Liver (tissue), 8 donors: ENCODE measurements at regions not wholly inside any gene's neighbourhood (a gene's known extent, or its start where the extent isn't known, plus 50 kb on each side); places are given as distances from the start of the nearest gene placed in this dataset.

Source experiments
- DNase-seq: peaks from one replicate; pipeline ENCODE4 v3.0.0-alpha.2; 2017; ENCODE audit warnings: low spot score
- H3K27ac ChIP-seq, 2 donors: one replicate each; pipeline ENCODE4 v1.7.0; 2013; ENCODE audit warnings: inconsistent platforms in 2 of 2, low read length in 2 of 2, control low read depth in 1 of 2, low read depth in 1 of 2, mild to moderate bottlenecking in 1 of 2
- H3K27me3 ChIP-seq, 4 donors: one replicate each; pipeline versions ENCODE4 v1.6.1 to v1.7.0; 2013; ENCODE audit warnings: low read length in 3 of 4, inconsistent platforms in 1 of 4, mild to moderate bottlenecking in 1 of 4, moderate library complexity in 1 of 4; ENCODE audit not compliant: control insufficient read depth in 4 of 4, insufficient read depth in 4 of 4
- H3K36me3 ChIP-seq, 4 donors: one replicate each; pipeline versions ENCODE4 v1.6.1 to v1.7.0; 2013; ENCODE audit warnings: low read length in 3 of 4, mild to moderate bottlenecking in 3 of 4, low read depth in 1 of 4, moderate library complexity in 1 of 4; ENCODE audit not compliant: control insufficient read depth in 4 of 4, insufficient read depth in 3 of 4
- H3K4me1 ChIP-seq, 4 donors: one replicate each; pipeline versions ENCODE4 v1.6.1 to v1.7.0; 2013; ENCODE audit warnings: low read length in 3 of 4, mild to moderate bottlenecking in 3 of 4, moderate library complexity in 1 of 4; ENCODE audit not compliant: control insufficient read depth in 4 of 4, insufficient read depth in 4 of 4
- H3K4me3 ChIP-seq, 3 donors: one replicate each; pipeline versions ENCODE4 v1.6.1 to v1.7.0; 2013; ENCODE audit warnings: low read length in 3 of 3, control low read depth in 1 of 3, low read depth in 1 of 3, mild to moderate bottlenecking in 1 of 3
- H3K9ac ChIP-seq, 2 donors: one replicate each; pipeline ENCODE4 v1.7.0; 2013; ENCODE audit warnings: low read length in 2 of 2, mild to moderate bottlenecking in 2 of 2, moderate library complexity in 2 of 2, control low read depth in 1 of 2, low read depth in 1 of 2
- H3K9me3 ChIP-seq, 4 donors: one replicate each; pipeline versions ENCODE4 v1.6.1 to v1.7.0; 2013; ENCODE audit warnings: low read length in 3 of 4; ENCODE audit not compliant: control insufficient read depth in 4 of 4
- FOXA1 ChIP-seq: IDR thresholded peaks from 2 replicates; pipeline ENCODE4 v1.6.1; 2016; ENCODE audit warnings: antibody characterized with exemption
- FOXA2 ChIP-seq: IDR thresholded peaks from 2 replicates; pipeline ENCODE4 v1.6.1; 2016; ENCODE audit warnings: antibody characterized with exemption
- HNF4A ChIP-seq, 2 donors: conservative IDR thresholded peaks; 2 replicates each; pipeline ENCODE4 v1.6.1; 2016; ENCODE audit warnings: antibody characterized with exemption in 2 of 2, mild to moderate bottlenecking in 2 of 2
- HNF4G ChIP-seq: IDR thresholded peaks from 2 replicates; pipeline ENCODE4 v1.6.1; 2016; ENCODE audit warnings: antibody characterized with exemption
- RAD21 ChIP-seq, 2 donors: IDR thresholded peaks; 2 replicates each; pipeline ENCODE4 v1.6.1; 2016; ENCODE audit warnings: antibody characterized with exemption in 2 of 2, mild to moderate bottlenecking in 2 of 2
- RXRA ChIP-seq, 2 donors: IDR thresholded peaks; 2 replicates each; pipeline ENCODE4 v1.6.1; 2017 to 2018; ENCODE audit warnings: antibody characterized with exemption in 2 of 2, mild to moderate bottlenecking in 1 of 2
- SP1 ChIP-seq: IDR thresholded peaks from 2 replicates; pipeline ENCODE4 v1.6.1; 2018; ENCODE audit warnings: antibody characterized with exemption, mild to moderate bottlenecking
- WGBS: extraction: QIAGEN DNeasy Blood & Tissue Kit; methylation state at CpG from one replicate; pipeline ENCODE4 v1.1.7; 2013; 5-methylcytosine and 5-hydroxymethylcytosine counted together
- TF ChIP-seq, protein P1 (sequence below): IDR thresholded peaks from 2 replicates; pipeline ENCODE4 v1.6.1; 2016; ENCODE audit warnings: antibody characterized with exemption
- TF ChIP-seq, protein P2 (sequence below): fragments of 150-350 bp; IDR thresholded peaks from 2 replicates; pipeline ENCODE4 v1.5.1; 2017; ENCODE audit warnings: improper control_type of control experiment, low read depth, low read length; ENCODE audit not compliant: missing input control
- TF ChIP-seq, protein P3 (sequence below): IDR thresholded peaks from 2 replicates; pipeline ENCODE4 v1.6.1; 2016; ENCODE audit warnings: antibody characterized with exemption
- TF ChIP-seq, protein P4 (sequence below): IDR thresholded peaks from 2 replicates; pipeline ENCODE4 v1.6.1; 2016; ENCODE audit warnings: antibody characterized with exemption, mild to moderate bottlenecking
- donor health status: healthy.
- donor health status: healthy.
- donor health status: healthy.
- donor health status: healthy.
- donor health status: healthy.

DNA sequence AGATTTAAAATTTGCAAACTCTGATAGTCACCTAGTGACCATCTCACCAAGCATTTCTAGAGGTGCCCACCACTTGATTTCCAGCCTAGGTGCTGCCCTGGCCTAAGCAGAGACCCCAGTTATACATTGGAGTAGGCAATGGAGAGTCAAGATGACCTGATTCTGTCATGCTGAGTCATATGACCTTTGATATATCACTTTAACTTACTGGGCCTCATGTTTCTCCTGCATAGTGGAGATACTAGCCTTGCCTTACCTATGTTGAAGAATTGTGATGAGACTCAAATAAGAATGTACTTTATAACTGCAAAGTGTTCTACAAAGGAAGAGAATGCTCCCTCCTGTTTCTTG is 75.5 kb upstream of the XCR1 start:
- Histone ChIP-seq H3K27ac (no peak overlapping the region), H3K9me3 (no peaks in the 10 kb centered on the region), H3K4me3 (no peak overlapping the region), H3K4me1 (no peaks in the 10 kb centered on the region), H3K27me3 (no peaks in the 10 kb centered on the region), H3K36me3 (no peaks in the 10 kb centered on the region), H3K9ac (no peak overlapping the region)
- no peak for DNase-seq
- TF ChIP-seq SP1 (no peak), HNF4G (no peak), FOXA1 (no peak), HNF4A (conservative IDR thresholded peaks at IDR 0.05) (no peak), FOXA2 (no peak), RXRA (IDR thresholded peaks at IDR 0.05) (no peak)
- TF ChIP-seq, protein P1, sequence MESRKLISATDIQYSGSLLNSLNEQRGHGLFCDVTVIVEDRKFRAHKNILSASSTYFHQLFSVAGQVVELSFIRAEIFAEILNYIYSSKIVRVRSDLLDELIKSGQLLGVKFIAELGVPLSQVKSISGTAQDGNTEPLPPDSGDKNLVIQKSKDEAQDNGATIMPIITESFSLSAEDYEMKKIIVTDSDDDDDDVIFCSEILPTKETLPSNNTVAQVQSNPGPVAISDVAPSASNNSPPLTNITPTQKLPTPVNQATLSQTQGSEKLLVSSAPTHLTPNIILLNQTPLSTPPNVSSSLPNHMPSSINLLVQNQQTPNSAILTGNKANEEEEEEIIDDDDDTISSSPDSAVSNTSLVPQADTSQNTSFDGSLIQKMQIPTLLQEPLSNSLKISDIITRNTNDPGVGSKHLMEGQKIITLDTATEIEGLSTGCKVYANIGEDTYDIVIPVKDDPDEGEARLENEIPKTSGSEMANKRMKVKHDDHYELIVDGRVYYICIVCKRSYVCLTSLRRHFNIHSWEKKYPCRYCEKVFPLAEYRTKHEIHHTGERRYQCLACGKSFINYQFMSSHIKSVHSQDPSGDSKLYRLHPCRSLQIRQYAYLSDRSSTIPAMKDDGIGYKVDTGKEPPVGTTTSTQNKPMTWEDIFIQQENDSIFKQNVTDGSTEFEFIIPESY: no peak
- TF ChIP-seq, protein P2, sequence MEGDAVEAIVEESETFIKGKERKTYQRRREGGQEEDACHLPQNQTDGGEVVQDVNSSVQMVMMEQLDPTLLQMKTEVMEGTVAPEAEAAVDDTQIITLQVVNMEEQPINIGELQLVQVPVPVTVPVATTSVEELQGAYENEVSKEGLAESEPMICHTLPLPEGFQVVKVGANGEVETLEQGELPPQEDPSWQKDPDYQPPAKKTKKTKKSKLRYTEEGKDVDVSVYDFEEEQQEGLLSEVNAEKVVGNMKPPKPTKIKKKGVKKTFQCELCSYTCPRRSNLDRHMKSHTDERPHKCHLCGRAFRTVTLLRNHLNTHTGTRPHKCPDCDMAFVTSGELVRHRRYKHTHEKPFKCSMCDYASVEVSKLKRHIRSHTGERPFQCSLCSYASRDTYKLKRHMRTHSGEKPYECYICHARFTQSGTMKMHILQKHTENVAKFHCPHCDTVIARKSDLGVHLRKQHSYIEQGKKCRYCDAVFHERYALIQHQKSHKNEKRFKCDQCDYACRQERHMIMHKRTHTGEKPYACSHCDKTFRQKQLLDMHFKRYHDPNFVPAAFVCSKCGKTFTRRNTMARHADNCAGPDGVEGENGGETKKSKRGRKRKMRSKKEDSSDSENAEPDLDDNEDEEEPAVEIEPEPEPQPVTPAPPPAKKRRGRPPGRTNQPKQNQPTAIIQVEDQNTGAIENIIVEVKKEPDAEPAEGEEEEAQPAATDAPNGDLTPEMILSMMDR: no peak
- TF ChIP-seq, protein P3, sequence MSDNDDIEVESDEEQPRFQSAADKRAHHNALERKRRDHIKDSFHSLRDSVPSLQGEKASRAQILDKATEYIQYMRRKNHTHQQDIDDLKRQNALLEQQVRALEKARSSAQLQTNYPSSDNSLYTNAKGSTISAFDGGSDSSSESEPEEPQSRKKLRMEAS: no peak
- TF ChIP-seq, protein P4, sequence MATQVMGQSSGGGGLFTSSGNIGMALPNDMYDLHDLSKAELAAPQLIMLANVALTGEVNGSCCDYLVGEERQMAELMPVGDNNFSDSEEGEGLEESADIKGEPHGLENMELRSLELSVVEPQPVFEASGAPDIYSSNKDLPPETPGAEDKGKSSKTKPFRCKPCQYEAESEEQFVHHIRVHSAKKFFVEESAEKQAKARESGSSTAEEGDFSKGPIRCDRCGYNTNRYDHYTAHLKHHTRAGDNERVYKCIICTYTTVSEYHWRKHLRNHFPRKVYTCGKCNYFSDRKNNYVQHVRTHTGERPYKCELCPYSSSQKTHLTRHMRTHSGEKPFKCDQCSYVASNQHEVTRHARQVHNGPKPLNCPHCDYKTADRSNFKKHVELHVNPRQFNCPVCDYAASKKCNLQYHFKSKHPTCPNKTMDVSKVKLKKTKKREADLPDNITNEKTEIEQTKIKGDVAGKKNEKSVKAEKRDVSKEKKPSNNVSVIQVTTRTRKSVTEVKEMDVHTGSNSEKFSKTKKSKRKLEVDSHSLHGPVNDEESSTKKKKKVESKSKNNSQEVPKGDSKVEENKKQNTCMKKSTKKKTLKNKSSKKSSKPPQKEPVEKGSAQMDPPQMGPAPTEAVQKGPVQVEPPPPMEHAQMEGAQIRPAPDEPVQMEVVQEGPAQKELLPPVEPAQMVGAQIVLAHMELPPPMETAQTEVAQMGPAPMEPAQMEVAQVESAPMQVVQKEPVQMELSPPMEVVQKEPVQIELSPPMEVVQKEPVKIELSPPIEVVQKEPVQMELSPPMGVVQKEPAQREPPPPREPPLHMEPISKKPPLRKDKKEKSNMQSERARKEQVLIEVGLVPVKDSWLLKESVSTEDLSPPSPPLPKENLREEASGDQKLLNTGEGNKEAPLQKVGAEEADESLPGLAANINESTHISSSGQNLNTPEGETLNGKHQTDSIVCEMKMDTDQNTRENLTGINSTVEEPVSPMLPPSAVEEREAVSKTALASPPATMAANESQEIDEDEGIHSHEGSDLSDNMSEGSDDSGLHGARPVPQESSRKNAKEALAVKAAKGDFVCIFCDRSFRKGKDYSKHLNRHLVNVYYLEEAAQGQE: no peak

DNA sequence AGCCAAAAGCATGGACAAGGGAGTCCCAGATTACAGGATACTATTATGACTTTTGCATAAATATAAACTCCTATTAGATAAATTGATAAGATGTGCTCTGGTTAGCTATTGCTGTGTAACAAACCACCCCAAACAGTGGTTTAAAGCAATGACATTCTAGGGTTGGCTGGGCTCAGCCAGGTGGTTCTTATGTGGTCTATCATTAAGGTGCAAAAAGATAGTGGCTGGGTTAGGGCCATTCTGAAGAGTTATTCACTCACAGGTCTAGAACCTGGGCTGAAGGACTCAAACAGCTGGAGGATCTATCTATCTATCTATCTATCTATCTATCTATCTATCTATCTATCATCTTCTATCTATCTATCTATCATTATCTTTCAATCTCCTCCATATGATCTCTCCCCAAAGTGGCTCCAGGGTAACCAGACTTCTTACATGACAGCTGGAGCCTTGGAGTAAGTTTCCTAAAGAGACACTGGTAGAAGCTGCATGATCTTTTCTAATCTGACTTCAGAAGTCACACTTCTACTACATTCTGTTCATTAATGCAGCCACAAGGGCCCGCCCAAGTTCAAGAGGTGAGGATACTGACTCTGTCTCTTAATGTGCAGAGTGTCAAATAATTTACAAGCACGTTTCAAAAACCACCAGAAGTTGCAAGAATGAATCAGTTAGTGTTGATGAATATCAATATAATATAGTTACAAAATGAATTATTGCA is 74.9 kb upstream of the XCR1 start:
- no peak overlapping the region for H3K9ac ChIP-seq
- WGBS: 59% methylated on average over 2 of the region's 2 CpGs
- TF ChIP-seq, protein P4: no peak
- TF ChIP-seq, protein P3: no peak
- TF ChIP-seq RAD21 (IDR thresholded peaks at IDR 0.05): peak in 1 of 2 donors; percentile 6
- no peaks in the 10 kb centered on the region for H3K27me3 ChIP-seq
- H3K9me3 ChIP-seq: no peaks in the 10 kb centered on the region
- H3K4me3 ChIP-seq: no peak overlapping the region
- no peak overlapping the region for H3K27ac ChIP-seq
- DNase-seq: no peak
- no peaks in the 10 kb centered on the region for H3K4me1 ChIP-seq
- H3K36me3 ChIP-seq: no peaks in the 10 kb centered on the region
